C4-2B (cell line): ENCODE measurements at regions not wholly inside any gene's neighbourhood (a gene's known extent, or its start where the extent isn't known, plus 50 kb on each side); places are given as distances from the start of the nearest gene placed in this dataset.
"Not testable (repeated sequence)": the region's sequence is repeated elsewhere in the genome, so short reads cannot be mapped to it uniquely, and the experiment has no call there.

Experiments used
- H3K27ac ChIP-seq: fragments of 450-650 bp; 2 replicates; pipeline ENCODE4 v1.5.1; 2017
- CTCF ChIP-seq: fragments of 450-650 bp; conservative IDR thresholded peaks from 2 replicates; pipeline ENCODE4 v1.5.1; 2017; ENCODE audit warnings: mild to moderate bottlenecking
- ZFX ChIP-seq: fragments of 450-650 bp; IDR thresholded peaks from 2 replicates; pipeline ENCODE4 v1.6.1; 2017

GRCh38 chr15:79562403-79562815 is 130.3 kb downstream of the MINAR1 start:
- no peak overlapping the region for H3K27ac ChIP-seq
- TF ChIP-seq ZFX (no peak), CTCF (no peak)

DNA sequence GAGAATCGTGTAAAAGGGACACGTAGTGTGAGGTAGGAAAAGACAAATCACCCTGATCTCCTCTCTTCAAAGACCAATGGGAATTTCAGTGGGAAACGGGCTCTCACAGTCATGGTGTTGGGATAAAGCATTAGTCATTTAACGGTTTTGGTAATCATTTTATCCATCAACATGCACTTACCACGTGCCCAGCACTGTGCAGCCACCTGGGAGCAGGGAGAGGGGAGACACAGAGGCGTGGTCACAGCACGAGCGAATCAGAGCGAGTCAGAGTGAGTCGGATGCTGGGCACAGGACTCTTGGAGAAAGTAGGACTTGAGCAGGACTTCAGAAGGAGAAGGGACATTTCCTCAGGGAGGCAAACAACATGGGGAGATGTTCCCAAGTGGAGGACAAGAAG is 130.8 kb downstream of the MINAR1 start:
- TF ChIP-seq CTCF = no peak
- no peak for TF ChIP-seq ZFX
- no peak overlapping the region for H3K27ac ChIP-seq

DNA sequence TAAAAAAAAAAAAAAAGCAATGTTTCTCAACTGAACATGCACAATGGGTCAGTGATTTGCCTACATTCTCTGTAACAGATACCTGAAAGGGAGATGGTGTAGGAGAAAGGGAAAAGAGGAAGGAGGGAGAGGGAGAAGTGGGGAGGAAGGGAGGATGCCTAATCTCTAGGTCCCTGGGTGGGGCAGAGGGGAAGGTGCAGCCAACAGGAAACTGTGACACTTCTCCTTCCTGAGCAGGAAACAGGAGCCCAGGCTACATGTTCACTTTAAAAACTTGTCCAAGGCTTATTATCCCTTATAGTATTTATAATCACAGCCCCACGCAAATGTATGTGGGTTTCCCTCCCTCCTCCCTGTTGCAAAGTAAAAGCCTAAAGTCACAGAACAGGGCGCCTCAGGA is 137.9 kb downstream of the MINAR1 start:
- no peak for TF ChIP-seq CTCF
- no peak for TF ChIP-seq ZFX

GRCh38 chr15:79572691-79573404 is 140.7 kb downstream of the MINAR1 start:
- H3K27ac ChIP-seq = no peak overlapping the region

More for the DNA sequence above, 137.9 kb downstream of the MINAR1 start:
- H3K27ac ChIP-seq = no peak overlapping the region

DNA sequence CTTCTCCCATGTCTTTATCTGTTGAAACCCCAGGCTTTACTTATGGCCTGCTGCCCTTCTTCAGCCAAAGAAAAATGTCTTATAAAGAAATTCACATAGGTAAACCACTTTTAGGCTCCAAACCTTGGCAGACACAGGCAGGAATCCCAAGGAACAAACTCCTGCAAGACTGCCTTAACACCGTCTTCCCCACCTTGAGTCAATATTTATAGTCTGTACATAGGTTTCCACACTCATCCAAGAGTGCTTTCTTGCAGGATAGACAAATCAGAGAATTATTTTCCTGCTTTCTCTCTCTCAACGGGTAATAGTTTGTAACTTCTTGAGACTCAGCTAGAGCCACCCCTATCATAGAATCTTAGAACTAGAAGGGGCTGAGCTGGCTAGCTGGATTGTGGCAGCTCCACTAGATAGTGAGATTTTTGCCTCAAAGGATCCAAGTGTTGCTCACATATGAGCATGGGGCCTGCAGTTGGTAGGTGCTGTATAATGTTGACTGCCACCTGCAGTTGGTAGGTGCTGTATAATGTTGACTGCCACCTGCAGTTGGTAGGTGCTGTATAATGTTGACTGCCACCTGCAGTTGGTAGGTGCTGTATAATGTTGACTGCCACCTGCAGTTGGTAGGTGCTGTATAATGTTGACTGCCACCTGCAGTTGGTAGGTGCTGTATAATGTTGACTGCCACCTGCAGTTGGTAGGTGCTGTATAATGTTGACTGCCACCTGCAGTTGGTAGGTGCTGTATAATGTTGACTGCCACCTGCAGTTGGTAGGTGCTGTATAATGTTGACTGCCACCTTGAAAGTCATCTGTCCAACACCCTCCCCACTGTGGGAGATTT is 142.5 kb downstream of the MINAR1 start:
- H3K27ac ChIP-seq = not testable (repeated sequence)
- peak; percentile 32 for TF ChIP-seq CTCF

More at GRCh38 chr15:79572691-79573404, 140.7 kb downstream of the MINAR1 start:
- TF ChIP-seq CTCF = no peak
- no peak for TF ChIP-seq ZFX

DNA sequence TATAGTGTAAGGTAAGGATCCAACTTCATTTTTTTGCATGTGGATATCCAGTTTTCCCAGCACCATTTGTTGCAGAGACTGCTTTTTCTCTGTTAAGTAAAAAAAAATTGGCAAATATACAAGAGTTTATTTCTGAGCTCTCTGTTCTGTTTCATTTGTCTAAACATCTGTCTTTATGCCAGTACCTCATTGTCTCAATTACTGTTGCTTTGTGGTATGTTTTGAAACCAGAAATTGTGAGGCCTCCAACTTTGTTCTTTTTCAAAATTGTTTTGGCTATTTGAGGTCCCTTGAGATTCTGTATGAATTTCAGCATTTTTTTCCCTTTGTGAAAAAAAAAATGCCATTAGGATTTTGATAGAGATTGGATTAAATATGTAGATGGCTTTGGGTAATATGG is 150.5 kb downstream of the MINAR1 start:
- TF ChIP-seq CTCF = no peak
- no peak for TF ChIP-seq ZFX
- H3K27ac ChIP-seq = no peak overlapping the region

- no peak for TF ChIP-seq ZFX
- no peak for TF ChIP-seq CTCF
- no peak overlapping the region for H3K27ac ChIP-seq
These were observed 160.0 kb downstream of the MINAR1 start for GRCh38 chr15:79592126-79592525.
